ENCODE measurements at regions not wholly inside any gene's neighbourhood (a gene's known extent, or its start where the extent isn't known, plus 50 kb on each side); places are given as distances from the start of the nearest gene placed in this dataset.

DNA sequence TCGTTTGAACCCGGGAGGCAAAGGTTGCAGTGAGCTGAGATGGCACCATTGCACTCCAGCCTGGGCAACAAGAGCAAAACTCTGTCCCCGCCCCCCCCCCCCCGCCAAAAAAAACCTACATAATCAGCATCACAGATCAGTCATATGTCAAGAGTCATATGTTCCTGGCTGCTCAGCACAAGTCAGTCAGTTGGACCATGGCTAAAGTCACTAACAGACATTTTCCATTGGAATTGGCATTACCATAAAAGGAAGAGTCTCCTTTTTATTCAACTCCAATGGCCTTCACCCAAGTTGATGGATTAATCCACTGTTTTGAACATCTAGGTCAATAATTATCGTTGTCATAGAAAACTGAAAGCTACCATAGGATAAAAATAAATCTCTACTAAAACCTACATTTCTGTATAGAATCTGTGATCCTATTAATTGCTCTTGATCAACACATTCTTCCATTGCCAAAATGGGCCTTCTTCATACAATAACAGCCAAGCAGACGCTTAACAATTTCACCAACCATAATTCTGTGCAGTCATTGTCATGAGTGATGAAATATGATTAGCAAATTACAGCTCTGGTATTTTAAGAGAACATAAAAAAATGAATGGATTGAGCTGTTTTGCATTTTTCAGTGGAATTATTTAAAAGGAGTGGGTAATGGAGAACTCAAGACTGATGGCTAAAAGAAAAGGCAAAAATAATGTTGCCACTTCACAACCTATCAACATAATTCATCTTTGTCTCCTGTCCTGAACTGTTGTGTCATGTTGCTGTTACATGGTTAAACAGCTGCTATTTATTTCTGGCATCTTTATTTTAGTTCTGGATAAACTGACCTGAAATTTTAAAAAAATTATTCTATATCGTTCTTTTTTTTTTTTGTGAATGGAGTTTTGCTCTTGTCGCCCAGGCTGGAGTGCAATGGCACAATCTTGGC lies 555.5 kb upstream of the JARID2 start:
- no peak for DNase-seq

DNA sequence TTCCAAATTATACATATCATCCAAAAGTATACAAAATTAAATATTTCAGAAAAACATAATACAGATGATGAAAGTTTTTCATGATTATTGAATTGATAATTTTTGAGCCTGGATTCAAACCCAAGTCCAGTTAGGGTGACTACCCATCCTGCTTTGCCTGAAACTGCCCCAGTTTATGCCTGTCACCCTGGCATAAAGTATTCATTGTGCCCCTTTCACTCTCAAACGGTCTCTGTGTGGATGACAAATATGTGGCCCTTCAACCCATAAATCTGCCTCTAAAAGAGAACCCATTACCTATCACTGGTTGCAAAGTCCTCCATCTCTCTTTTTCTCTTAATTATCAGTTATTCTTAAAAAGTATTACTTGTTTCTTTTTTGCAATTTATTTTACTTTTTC lies 553.7 kb upstream of the JARID2 start:
- no peak for DNase-seq

DNA sequence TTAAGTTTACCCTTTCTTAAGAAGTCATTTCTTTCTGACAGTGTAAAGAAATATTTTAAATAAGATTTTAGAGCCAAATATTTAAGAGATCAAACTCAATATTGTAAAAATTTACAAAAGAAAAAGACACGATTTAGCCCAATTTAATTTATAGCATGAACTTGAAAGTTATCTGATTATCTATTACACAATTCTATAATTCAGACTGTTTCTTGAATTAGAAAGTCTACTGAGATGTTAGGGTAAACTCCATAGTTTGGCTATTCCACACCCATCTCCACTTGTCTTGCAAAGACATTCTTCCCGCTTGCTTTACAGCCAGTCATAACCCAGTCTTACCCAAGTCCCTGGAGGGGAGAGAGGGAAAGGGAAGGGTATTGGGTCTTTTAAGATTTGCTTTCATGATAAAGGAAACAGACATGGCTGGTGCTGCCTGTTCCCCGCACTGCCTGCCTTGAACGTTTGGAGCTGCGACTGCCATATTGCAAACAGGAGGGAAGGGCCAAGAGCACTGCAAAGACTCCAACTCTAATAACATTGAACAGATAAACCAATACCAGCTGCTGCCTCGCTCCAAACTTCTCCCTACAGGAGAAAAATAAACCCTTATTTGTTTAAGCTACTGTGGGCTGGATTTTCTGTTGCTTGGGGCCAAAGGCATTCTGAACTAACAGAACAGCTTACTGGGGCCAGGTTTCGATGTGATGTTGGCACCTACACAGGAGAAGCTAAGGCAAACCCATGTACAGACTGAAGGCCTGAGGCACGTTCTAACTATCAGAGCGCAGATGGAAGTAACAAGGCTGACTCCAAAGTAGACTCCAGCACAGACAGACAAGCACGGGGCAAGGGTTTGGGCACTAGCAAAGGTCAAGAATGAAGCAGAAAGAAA lies 552.3 kb upstream of the JARID2 start:
- no peak for DNase-seq

DNA sequence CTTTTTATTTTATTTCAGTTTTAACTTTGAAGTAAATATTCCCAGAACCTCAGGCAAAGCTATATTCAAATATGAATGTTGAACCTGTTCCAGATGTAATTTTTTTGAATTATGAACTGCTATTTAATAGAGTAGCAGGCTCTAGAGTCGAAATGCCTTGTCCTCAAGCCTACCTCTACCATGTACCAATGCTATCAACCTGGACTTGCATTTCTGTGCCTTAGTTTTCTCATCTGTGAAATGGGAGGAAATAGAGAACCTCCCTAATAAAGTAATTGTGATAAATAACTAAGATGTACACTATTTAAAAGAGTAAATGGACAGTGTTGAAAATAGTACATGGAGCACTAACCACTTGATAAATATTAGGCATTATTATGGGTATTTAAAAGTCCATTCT lies 551.6 kb upstream of the JARID2 start:
- no peak for DNase-seq

DNA sequence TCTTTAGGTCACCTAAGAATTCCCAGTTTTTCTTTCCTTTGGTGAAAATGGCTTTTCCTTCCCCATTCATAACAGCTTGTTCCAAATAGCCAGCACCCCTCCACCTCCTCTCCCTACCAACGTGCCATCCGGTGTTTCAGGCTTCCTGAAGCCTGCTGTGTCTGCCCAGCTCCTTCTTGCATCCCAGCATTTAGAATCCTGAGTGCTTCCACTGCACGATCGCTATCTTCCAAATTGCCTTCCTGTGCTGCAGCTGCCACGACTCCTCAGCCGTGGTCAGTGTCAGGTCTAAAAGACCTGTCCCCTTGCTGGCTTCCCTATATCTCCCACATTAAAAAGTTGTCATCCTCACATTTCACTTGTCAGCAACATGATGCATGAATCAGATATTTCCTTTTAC lies 550.3 kb upstream of the JARID2 start:
- no peak for DNase-seq

DNA sequence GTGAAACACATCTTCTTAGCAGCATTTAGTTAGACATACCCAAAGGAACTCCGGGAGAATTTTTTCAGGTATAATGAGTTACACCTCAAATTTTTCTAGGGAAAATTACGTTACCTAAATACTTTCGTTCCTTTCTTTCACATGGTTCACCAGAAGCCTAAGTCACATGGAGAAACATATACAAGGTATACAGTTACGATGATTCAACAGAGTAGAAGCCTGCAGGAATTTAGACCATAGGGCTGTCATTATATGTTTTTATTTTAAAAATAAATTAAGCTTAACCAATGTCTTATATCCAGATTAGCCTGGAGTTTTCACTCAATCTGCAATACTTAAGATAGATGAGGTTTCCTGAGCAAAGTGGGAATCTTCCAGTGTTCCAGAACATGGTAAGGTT lies 549.5 kb upstream of the JARID2 start:
- no peak for DNase-seq

DNA sequence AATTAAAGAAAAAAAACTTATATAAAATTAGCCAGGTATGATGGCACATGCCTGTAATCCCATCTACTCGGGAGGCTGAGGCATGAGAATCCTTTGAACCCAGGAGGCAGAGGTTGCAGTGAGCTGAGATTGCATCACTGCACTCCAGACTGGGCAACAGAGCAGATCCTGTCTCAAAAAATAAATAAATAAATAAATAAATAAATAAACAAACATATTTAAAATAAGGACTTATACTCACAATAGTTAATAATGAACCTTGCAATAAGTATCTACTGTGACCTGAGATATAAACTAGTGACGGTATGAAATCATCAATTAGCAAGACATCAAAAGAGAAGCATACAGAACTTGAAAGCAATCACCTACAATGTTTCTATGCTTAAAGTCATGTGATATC lies 548.4 kb upstream of the JARID2 start:
- no peak for DNase-seq

DNA sequence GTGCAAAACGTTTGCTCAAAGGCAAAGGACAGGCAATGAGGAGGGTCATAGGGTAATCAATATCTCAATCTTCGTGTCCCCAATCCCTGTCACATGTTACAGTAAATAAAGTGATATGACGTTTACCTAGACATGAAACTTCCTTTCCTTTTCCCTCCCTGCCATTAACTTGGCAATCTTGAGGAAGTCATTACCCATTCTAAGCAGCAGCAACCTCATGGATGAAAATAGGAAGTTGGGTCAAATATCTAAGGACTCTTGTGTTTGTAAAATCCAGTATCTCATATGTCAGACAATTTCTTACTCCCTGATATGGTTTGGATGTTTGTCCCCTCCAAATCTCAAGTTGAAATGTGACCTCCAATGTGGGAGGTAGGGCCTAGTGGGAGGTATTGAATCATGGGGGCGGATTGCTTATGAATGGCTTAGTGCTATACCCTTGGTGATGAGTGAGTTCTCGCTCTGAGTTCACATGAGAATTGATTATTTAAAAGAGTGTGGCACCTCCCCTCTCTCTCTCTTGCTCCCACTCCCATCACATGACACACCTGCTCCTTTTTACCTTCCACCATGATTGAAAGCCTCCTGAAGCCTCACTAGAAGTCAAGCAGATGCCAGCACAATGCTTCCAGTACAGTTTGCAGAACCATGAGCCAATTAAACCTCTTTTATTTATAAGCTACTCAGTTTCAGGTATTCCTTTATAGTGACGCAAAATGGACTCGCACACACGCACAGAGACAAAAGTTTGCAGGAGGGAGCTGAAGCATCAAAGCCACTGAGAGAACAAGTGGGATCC lies 545.9 kb upstream of the JARID2 start:
- DNase-seq, result no peak

DNA sequence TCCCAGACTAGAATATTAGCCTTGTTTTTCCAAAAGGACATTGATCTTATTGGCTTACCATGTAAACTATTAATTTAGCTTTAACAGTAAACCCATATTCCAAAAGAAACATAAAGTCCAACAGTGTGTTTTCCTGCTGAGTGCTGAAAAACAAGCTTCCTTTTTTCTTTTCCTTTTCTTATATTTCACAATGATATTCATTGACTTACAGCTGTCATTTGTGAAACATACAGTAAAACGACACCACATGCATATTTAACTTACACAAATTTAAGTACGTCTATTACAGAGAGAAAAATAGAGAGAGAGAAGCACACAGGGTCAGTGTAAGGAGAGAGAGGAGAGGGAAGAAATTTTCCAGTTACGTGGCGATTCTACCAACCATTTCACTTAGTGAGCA lies 543.9 kb upstream of the JARID2 start:
- DNase-seq, result no peak

DNA sequence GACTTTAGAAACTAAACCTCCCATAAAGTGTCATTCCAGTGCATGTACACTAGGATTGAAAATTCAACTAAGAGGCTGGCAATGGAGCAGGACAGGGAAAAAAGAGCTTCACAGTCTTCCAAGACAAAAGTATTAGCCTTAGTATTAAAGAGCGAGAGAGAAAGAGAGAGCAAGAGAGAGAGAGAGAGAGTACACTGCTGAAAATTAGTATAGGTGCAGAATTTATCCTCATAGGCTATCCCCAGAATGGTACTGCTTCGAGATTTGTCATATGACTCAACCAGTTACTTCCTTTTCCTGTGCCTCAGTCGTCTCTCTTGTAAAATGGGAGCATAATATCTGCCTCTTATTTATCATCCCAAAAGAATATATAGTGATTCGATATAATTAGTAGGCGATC lies 543.2 kb upstream of the JARID2 start:
- DNase-seq, result no peak

DNA sequence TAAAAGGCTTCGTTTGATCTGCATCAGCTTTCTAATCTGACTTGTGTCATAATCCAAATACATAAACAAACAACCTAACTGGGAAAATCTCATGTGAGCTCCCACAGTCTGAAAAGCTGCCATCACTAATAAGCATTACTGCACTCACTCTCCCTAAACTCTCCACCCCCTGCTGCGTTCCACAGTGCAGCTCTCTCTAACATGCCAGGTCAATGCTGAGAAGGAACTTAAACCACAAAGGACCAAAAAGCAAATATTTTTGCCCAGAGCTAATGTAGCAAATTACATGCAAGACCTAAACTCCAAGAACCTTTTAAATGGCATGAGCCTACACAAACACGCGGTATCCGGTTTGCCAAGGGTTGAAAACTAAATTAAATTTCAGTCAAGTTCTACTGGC lies 542.3 kb upstream of the JARID2 start:
- DNase-seq, result no peak

DNA sequence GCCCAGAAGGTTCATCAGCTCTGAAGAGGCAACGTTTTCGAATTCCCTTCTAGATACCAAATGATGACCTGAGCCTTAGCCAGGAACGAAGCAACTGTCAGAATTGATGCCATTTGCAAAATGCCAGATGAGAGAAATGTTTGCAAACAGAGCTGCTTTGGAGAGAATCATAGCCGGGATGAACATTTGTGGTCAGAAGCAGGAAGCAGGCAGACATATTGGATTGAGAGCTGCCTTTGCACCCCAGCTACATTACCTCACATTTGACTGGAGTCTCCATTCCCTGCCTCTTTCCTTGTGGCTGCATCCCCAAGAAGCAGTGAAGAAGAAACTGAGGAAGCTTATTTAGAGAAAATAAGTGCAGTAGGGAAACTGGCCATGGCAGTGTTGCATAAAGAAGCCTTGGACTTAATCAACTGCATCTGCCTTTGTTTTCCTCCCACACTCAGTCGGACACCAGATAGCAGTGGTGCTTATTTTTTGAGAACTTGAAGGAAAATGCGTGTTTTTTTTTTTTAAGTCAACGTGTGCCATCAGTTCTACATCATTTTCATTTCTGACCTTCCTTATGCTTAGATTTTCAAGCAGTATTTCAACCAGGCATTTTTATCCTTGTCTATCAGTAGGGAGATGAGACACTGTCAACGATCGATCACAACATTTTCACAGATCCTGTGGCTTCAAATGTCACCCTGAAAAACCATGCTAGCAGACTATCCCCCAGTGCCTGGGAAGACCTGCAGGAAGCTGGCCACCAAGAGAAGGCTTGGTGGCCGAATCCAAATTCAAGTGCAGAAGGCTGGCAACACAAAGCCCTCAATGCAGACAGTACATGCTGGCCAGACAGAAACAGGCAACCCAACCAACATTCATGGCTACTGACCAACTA lies 541.2 kb upstream of the JARID2 start:
- no peak for DNase-seq

DNA sequence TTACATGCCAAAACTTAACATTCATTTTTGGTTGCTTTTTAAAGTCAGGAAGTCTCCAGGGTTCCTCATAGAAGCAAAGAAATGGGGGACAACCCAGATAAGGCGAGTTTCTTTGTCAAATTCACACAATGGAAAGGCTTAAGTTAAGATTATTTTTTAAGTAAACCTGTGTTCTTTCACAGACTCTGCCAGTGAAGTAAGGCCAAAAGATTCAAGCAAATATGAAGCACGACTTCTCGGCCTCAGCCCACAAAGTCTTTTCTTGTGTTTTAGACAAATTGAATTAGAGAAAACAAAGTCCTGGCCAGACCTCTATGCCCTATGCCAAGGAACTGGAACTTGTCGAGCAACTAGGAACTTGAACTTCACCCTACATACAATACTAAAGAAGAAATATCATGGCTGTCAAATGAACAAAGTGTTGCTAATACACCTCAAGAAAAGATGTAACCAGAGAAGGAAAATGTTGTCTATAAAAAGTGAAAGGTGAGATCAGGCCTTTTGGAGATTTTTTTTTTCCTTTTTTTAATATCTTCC lies 540.0 kb upstream of the JARID2 start:
- no peak for DNase-seq

DNA sequence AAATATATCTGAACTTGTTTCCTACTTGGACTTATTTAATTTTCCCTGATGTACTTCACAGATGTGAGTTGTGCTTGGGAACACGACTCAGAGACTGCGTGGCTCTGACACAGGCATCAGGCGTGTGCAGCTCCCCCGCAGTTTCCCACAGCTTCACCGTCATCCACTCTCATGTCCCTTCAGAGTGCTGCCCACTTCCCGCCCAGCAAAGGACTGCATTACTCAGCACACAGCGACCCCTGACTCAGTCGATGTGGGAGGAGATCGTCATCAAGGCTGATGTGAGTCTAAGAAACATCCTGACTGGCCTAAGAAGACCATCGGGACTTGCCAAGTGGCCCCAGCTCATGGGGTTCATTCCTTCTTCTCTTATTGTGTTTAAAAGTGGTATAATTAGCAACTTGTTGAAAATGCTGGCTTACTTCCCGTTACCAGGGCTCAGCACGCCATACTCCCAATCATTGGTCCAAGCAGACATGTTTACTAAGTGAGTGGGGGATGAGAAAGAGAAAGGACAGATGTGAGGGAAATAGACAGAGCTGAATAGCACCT lies 539.4 kb upstream of the JARID2 start:
- no peak for DNase-seq

DNA sequence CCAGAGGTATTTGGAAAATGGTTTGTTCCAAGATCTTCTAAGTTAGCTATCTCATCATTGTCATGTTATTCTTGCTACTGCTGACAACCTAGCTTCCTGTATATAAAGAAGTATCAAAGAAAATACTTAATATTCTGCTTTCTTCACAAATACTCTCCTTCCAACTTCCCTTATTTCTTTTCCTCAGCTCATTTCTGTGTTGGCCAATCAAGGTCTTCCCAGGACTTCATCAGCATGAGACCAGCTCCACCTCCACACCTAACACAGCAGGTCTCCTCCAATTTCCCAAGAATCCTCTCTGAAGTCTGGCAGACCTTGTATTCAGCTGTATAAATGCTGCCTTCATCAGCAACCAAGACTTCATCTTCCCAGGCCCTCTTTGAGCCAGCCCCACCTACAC lies 538.6 kb upstream of the JARID2 start:
- no peak for DNase-seq

DNA sequence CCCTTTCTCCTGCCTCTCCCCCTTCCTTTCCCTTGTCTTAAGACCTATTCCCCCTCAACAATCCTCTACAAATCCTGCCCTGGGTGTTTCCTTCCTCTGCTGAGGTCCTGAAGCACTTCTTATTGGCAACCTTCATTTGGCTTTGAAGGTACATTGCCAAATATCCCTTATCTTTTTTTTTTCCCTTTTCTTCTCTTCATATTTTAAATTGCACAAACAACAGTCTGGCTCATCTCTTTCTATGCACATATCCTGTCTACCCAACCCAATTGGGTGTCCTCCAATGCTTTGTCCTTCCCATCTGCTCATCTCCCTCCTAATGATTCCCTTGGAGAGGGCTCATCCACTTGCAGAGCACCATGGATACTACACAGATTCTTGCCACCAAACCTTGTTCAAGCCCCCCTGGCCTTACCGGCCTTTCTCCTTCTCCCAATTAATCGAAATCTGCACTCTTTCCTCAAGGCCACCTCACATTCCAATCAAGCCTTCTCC lies 537.9 kb upstream of the JARID2 start:
- no peak for DNase-seq

DNA sequence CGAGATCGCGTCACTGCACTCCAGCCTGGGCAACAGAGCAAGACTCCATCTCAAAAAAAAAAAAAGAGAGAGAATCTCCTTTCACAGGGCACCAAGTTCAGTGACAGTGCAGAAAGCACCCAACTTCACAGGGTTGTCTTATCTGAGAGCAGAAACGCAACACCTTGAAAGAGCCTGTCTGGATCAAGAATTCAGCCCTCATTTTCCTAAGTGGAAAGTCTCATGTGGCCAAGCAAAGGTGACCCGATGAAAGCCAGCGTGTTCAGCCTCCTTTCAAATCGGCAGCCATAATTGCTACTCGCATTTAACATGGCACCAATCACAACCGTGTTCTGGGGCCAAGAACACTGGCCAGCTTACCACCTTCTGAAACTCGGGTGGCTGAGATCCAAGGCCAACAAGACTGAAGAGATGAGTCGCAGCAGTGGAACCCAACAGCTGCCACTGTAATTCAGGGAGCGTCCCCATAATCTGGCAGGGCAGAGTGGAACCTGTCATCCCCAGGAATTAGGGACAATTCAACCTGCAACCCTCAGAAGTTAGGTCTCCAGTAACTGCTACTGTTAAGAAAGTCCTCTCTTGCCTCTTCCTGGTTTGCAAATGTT lies 536.7 kb upstream of the JARID2 start:
- DNase-seq, result no peak

DNA sequence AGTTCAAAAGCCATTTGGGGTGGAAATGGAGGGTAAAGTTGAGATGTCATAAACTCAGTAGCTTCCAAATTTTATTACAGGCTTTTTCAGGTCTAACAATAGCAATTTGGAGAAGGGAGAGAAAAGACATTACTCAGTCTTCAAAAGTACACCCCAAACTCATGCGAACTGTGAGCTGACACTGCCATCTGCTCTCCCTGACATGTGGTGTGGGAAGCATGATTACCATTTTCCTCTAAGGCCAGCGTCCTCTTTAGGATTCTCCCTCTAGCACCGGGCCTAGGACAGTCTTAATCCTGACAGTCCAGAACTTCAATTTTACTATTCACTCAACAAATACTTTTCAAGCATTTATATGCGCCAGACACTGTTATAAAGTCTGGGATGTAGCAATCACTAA lies 536.0 kb upstream of the JARID2 start:
- no peak for DNase-seq

DNA sequence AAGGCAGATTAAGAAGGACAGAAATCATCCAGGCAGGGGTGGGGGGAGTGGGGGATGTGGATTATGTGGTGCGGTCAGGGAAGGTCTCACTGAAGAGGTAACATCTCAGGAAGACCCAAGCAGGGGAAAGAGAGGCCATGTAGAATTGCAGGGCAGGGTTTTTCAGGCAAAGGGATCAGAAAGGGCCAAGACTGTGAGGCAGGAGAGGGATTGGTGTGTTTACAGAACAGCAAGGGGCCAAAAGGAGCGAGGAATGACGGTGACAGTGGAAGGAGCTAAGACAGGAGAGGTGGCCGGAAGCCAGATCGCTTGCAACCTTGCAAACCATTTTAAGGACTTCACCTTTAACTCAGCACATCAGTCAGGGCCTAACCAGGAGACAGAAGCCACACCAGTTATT lies 535.4 kb upstream of the JARID2 start:
- DNase-seq, result no peak

DNA sequence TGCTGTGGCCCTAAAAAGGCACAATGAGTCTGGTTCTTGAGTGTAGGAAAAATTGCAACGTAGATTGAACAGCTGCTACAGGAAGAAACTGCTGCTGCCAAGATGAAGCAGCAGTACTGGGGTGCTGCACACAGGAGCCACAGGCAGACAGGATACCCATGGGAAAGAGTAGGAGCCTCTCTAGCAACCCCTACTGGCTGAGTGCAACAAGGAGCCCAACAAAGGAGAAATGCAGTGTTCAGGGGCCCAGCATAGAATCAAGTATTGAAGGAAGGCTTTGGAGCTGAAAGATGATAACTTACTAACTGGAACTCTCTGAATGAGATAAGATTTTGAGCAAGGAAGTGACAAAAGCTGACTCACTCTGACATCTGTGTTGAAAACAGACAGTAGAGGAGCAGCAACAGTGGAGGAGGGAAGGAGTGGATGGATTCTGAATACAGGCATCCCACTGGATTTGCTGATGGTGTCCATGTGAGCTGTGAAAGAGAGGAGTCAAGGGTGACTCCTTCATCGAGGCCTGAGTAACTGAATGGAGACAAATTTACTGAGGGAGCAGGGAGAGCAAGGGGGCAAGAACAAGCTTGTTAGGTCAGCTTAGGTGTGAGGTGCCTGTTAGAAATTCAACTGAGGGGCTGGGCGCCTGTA lies 534.7 kb upstream of the JARID2 start:
- no peak for DNase-seq
